HG03354 (cell line): ENCODE measurements at regions not wholly inside any gene's neighbourhood (a gene's known extent, or its start where the extent isn't known, plus 50 kb on each side); places are given as distances from the start of the nearest gene placed in this dataset.
"Not testable (repeated sequence)": the region's sequence is repeated elsewhere in the genome, so short reads cannot be mapped to it uniquely, and the experiment has no call there.

Experiments used
- ATAC-seq: cut with Tn5 transposase; IDR thresholded peaks from one replicate; pipeline ENCODE4 v1.9.1; 2021; ENCODE audit warnings: mild to moderate bottlenecking; ENCODE audit not compliant: unreplicated experiment, poor library complexity, severe bottlenecking

DNA sequence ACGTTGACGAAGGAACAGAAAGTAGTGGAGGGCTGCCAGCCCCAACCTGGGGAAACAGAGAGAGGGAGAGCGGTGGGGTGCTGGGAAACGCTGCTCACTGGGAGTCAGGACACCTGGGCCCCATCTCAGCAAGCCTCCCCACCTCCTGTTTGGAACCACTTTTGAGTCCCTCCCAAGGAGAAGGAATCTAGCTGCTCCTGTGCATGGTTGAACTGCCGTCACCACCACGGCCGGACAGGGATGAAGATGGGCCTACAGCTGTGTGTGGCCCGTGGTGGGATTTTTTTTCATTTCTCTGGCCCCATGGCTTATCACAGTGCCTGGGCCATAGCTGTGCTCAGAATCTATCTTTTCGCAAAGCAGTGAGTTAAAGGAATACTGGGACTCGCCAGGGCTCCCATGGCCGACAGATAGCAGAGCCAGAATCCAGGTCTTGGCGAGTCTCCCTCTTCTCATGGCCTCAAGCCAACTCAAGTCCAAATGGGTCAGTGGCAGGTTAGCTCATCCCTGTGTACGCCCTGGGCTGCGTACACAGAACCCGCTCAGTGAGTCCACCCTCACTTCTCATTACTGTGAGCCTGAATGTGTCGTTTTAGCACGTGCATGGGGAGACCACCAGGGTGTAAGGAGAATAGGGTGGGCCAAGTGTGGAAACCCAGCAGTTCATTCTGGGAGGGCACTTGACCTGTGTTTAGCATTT, 271.2 kb downstream of the FAM43A start:
- no peak for ATAC-seq

- ATAC-seq, result no peak
These were observed 272.1 kb downstream of the FAM43A start for GRCh38 chr3:194957743-194958240.

- no peak for ATAC-seq
These were observed 273.5 kb downstream of the FAM43A start for GRCh38 chr3:194959217-194959616.

DNA sequence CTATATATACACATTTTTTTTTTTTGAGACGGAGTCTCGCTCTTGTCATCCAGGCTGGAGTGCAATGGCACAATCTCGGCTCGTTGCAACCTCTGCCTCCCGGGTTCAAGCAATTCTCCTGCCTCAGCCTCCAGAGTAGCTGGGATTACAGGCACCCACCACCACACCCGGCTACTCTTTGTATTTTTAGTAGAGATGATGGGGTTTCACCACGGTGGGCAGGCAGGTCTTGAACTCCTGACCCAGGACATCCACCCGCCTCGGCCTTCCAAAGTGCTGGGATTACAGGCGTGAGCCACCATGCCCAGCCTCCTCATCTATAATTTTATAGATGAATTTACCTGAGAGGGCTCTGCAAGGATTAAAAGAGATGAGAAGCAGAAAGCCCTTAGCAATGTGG, 274.0 kb downstream of the FAM43A start:
- ATAC-seq, result not testable (repeated sequence)

- no peak for ATAC-seq
These were observed 274.9 kb downstream of the FAM43A start for GRCh38 chr3:194960446-194961032.

DNA sequence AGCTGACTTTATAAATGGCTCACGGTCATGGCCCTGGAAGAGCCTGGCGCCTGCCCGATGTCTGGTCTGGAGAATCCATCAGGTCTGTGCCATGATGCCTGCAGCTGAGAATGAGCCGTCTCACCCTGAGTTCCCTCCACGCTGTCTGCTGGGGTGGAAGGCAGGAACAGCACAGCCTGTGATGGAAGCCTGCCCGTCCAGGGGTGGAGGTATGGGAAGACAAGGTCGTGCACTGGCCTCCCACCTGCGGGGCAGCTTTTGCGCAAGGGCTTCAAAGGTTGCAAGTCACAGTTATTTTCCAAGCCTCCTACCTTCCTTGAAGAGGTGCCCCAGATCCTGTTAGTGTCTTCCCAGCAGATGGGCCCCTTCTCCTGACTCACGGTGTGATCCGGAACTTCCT, 275.5 kb downstream of the FAM43A start:
- ATAC-seq, result no peak

- ATAC-seq, result no peak
These were observed 275.9 kb downstream of the FAM43A start for GRCh38 chr3:194961571-194961970.

- no peak for ATAC-seq
These were observed 276.4 kb downstream of the FAM43A start for GRCh38 chr3:194962056-194962455.

DNA sequence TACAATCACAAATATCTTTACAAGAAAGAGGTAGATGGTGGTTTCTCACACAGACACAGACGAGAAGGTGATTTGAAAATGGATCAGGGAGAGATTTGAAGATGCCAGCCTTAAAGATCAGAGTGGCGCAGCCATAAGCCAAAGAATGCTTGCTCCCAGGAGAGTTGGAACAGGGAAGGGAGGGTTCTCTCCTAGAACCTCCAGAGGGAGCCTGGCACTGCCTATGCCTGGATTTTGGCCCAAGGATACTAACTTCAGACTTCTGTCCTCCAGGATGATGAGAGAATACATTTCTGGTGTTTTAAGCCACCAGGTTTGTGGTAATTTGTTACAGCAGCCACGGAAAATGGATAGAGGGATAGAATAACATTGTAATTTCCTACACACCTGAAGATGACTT, 279.1 kb downstream of the FAM43A start:
- ATAC-seq, result no peak

DNA sequence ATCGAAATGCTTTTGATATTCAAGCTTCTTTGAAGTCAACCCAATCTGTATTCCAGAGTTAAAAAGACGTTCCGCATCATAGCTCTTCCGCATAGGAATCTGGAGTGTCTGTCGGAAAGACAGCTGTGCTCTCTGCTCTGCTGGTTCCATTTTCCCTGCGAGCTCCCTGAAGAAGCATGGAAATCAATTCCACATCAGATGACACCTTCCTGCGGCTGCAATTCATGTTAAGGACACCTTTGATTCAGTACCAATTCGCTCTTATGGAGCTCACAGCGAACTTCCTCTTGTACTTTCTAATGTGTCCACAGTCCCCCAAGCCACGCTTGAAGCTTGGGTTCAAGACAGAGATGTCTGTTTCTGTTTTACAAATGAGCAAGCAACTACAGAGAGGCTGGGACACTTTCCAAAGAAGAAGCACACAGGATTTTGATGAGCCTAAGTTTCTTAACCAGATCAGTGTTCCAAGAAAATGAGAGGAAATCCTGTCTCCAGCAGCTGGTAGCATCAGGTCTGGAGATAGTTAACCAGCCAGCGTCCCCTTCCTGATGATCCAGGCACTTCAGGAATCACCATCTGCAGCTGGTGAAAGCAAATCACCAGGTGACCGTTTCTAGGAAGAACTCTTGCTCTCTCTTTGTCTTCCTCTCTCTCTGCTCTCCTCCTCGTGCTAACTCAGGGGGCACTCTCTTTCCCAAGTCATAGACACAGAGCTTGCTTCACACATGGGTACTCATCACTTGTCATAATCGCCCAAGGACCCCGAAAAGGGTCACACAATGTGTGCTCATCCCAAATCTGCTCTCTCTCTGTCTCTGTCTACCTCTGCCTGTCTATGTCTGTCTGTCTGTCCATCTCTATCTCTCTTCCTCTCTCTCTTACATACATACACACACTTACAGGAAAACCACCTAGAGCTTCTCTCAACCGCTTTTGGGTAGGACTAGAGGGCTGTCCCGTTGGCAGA, 281.8 kb downstream of the FAM43A start:
- no peak for ATAC-seq

- ATAC-seq, result no peak
These were observed 284.4 kb downstream of the FAM43A start for GRCh38 chr3:194970066-194970465.

DNA sequence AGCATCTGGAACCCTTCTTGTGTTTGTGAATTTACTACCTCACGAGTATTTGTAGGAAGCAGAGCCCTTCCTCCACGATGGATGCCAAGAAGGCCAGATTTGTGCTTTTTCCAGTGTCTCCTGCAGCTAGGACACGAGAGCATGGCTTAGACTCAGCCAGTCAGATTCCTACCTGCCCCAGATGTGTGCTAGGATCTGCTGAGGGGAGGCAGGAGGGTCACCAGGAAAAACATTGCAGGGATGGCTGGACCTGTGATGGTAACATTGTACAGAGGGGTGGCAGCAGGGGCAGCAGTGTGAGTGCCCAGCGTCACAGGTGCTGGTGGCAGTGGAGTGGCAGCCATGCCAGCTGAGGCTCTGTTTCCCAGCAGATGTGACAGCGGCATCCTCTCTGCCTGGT, 285.3 kb downstream of the FAM43A start:
- ATAC-seq, result no peak

DNA sequence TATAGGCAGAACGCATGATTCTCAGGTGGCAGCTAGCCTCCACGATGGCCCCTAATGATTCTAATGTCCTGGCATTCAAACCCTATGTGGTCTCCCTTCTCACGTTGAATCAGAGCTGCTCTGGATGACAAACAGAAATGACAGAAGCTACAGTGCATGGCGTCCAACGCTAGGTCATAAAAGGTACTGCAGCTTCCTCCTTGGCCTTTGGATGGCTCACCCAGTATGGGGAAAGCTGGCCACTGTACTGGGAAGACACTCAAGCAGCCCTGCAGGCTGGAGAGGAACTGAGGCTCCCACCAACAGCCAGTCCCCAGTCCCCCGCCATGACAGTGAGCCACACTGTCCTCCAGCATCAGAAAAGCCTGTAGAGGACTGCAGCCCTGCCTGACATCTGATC, 286.3 kb downstream of the FAM43A start:
- ATAC-seq, result no peak

DNA sequence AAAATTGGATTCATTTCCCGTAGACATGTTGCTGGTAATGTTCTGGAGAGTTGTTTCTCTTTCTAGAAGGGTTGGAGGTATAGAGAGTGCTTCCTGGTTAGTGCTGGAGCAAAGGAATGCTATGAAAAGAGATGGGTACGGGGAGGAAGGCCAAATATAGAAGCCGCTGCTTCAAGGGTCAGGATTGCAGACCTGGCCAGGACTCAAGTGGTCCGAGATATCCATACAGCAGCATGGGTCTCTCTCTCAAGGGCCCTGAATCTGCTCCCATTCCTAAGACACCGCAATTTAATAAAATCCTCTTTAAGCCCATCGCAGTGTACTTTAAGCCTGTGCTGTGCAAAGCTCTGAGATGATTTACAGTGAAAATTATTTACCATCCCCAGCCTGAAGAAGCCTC, 287.0 kb downstream of the FAM43A start:
- no peak for ATAC-seq

DNA sequence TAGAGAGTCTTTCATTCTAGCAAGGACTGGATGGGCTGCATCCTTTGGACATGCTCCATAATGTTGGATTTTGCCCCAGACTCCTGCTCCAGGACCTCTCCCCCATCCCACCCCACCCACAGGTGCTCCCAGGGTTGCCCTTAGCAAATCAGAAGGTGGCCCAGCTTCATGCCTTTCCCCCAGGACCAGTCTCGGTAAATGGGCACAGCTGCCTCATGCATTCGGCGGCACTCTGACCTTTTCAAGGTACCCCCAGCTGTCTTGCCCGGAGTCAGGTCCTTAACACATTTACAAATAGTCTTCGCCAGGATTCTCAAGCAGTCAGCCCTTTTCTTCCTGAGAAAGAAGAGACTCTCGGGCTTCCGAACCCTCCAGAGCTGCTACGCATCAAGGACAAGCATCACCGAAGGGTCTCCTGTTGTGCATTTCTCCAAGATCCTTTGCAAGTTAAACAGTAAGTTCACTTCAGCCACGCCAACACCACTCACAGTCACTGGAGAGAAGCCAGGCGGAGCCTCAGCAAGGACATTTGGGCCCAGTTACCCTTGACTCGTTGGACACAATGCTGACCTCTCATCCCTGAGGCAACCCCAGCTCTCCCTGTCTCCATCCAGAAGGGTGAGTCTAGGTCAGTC, 287.8 kb downstream of the FAM43A start:
- no peak for ATAC-seq

GRCh38 chr3:194974468-194975135, 288.9 kb downstream of the FAM43A start:
- ATAC-seq, result no peak

GRCh38 chr3:194976049-194976451, 290.4 kb downstream of the FAM43A start:
- no peak for ATAC-seq

GRCh38 chr3:194976874-194977273, 291.2 kb downstream of the FAM43A start:
- no peak for ATAC-seq

DNA sequence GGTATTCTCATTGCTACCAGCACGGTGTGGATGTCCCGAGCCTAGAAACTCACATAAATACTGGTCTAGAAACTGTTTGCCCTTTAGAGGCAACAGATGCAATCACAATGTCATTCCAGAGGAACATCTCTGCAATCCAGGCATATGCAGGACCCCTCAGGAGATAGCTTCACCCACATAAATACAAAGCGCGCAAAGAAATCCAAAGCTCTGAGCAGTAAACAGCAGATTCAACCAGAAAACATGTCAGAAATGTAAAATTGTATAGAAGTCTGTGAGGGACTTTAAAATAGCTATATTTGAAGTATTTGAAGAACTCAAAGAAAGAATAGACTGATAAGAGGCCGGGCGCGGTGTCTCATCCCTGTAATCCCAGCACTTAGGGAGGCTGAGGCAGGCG, 291.7 kb downstream of the FAM43A start:
- no peak for ATAC-seq

DNA sequence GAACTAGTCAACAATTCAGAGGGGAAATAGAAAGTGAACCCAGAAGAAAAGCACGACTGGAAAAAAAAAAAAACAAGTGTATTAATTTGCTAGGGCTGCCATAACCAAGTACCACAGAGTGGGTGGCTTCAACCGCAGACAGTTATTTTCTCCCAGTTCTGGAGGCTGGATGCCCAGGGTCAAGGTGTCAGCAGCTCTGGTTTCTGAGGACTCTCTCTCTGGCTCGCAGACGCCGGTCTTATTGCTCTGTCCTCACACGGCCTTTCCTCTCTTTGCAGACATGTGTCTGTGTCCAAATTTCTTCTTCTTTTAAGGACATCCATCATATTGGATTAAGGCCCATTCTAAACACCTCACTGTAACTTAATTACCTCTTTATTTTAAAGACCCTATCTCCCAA, 291.8 kb downstream of the XXYLT1 start:
- ATAC-seq, result no peak
